ENCODE measurements at regions not wholly inside any gene's neighbourhood (a gene's known extent, or its start where the extent isn't known, plus 50 kb on each side); places are given as distances from the start of the nearest gene placed in this dataset.

GRCh38 chr14:101407328-101407727 is 154.0 kb upstream of the DIO3 start:
- POLR2A ChIA-PET: no interaction called here
- no peak overlapping the region for H3K9ac ChIP-seq
- H3K4me1 ChIP-seq (ENCODE audit: control insufficient read depth in 1 of 2, insufficient read depth in 2 of 2, low read depth in 1 of 2, low read length in 1 of 2): peaks cover 0 to 31% of the 10 kb centered on the region in 2 experiments; a peak in 2 of 4 replicates
- H4K20me1 ChIP-seq (ENCODE audit: insufficient read depth): no peaks in the 10 kb centered on the region
- no peak overlapping the region for H3K4me2 ChIP-seq
- no peaks in the 10 kb centered on the region for H3K36me3 ChIP-seq (replicated peaks in 1 of 2; ENCODE audit: control insufficient read depth in 1 of 2, insufficient read depth in 2 of 2, low read length in 1 of 2)
- no peak overlapping the region for H2AFZ ChIP-seq (ENCODE audit: low read depth)
- CTCF ChIA-PET: no interaction called here
- H3K9me2 ChIP-seq: no peaks in the 10 kb centered on the region
- H3F3A ChIP-seq (replicated peaks; ENCODE audit: insufficient read depth): no peaks in the 10 kb centered on the region
- DNase-seq: no peak
- no peak overlapping the region for H3K27ac ChIP-seq (ENCODE audit: low read depth in 2 of 2, low read length in 1 of 2)
- TF ChIP-seq USF2 (IDR thresholded peaks at IDR 0.05; ENCODE audit: borderline replicate concordance, low read depth, low read length): no peak
- no peak for TF ChIP-seq MXI1 (IDR thresholded peaks at IDR 0.05; ENCODE audit: low read depth, low read length)
- no peak for TF ChIP-seq RAD21 (IDR thresholded peaks at IDR 0.05; ENCODE audit: low read length)
- no peak for TF ChIP-seq NFIC (IDR thresholded peaks at IDR 0.05; ENCODE audit: borderline replicate concordance)
- TF ChIP-seq SIN3A (IDR thresholded peaks at IDR 0.05; ENCODE audit: borderline replicate concordance, low read depth, low read length): no peak
- TF ChIP-seq FOXM1 (IDR thresholded peaks at IDR 0.05; ENCODE audit: low read depth): no peak
- no peak for TF ChIP-seq PBX3 (IDR thresholded peaks at IDR 0.05)
- no peak for TF ChIP-seq EZH2phosphoT487 (IDR thresholded peaks at IDR 0.05; ENCODE audit: borderline replicate concordance, low read depth)
- TF ChIP-seq SMC3 (IDR thresholded peaks at IDR 0.05; ENCODE audit: low read depth, low read length): no peak
- TF ChIP-seq YY1 (IDR thresholded peaks at IDR 0.05; ENCODE audit: low read depth): no peak
- no peak for TF ChIP-seq GATA2 (CRISPR knock-in tag; IDR thresholded peaks at IDR 0.05)
- no peak for TF ChIP-seq NRF1 (IDR thresholded peaks at IDR 0.05; ENCODE audit: low read depth, low read length)
- no peak for TF ChIP-seq GABPA (IDR thresholded peaks at IDR 0.05; ENCODE audit: low read depth)
- no peak for TF ChIP-seq POLR2AphosphoS5 (IDR thresholded peaks at IDR 0.05; ENCODE audit: low read depth, low read length)
- no peak for TF ChIP-seq REST (IDR thresholded peaks at IDR 0.05; ENCODE audit: low read depth, low read length)
- TF ChIP-seq ELF1 (IDR thresholded peaks at IDR 0.05): no peak
- TF ChIP-seq USF1 (IDR thresholded peaks at IDR 0.05; ENCODE audit: borderline replicate concordance, low read depth): no peak
- no peak for TF ChIP-seq MAX (IDR thresholded peaks at IDR 0.05; ENCODE audit: low read depth)
- TF ChIP-seq TEAD4 (IDR thresholded peaks at IDR 0.05; ENCODE audit: borderline replicate concordance, insufficient read depth): no peak
- 73% methylated on average over 8 of the region's 8 CpGs for WGBS (ENCODE audit: low lambda C conversion rate)
- H3K9me3 ChIP-seq: no peaks in the 10 kb centered on the region
- no peaks in the 10 kb centered on the region for H3K27me3 ChIP-seq (ENCODE audit: insufficient read depth)
- no peak overlapping the region for H3K4me3 ChIP-seq (ENCODE audit: low read depth in 2 of 2, low read length in 1 of 2)
- no peaks in the 10 kb centered on the region for H3K79me2 ChIP-seq (ENCODE audit: insufficient read depth)

All from SK-N-SH (cell line).